ENCODE measurements at regions not wholly inside any gene's neighbourhood (a gene's known extent, or its start where the extent isn't known, plus 50 kb on each side); places are given as distances from the start of the nearest gene placed in this dataset.

DNA sequence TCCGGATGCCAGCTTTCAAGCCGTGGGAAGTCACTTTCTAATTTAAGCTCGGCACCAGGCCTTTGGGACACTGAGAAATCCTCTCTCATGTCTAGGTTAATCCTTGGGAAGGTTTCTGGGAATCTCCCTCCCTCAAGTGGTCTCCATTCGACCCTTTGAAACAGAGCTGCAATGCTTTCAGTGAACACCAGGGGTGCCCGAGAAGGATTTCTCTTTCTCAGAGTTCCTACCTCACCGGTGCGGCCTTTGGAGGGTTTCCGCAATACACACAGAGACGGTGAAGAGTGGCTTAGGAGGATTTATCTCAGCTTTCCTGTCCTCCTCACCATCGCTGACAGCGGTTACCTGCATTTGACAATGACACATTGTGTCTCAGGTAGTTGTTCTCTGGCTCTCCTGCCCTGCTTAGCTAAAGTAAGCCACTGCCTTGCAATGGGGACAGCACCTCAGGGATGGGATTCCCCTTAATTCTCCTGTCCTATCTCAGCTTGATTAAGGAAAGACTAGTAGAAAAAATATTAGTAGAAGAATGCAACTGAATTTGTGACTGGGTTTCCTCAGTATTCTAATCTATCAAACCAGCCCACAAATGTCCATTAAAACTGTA lies 180.6 kb downstream of the GABRG2 start:
- TF ChIP-seq, protein P1, sequence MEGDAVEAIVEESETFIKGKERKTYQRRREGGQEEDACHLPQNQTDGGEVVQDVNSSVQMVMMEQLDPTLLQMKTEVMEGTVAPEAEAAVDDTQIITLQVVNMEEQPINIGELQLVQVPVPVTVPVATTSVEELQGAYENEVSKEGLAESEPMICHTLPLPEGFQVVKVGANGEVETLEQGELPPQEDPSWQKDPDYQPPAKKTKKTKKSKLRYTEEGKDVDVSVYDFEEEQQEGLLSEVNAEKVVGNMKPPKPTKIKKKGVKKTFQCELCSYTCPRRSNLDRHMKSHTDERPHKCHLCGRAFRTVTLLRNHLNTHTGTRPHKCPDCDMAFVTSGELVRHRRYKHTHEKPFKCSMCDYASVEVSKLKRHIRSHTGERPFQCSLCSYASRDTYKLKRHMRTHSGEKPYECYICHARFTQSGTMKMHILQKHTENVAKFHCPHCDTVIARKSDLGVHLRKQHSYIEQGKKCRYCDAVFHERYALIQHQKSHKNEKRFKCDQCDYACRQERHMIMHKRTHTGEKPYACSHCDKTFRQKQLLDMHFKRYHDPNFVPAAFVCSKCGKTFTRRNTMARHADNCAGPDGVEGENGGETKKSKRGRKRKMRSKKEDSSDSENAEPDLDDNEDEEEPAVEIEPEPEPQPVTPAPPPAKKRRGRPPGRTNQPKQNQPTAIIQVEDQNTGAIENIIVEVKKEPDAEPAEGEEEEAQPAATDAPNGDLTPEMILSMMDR (IDR thresholded peaks at IDR 0.05; ENCODE audit: poor library complexity, severe bottlenecking) = no peak
- TF ChIP-seq RAD21 (conservative IDR thresholded peaks at IDR 0.05) = no peak
- TF ChIP-seq, protein P2, sequence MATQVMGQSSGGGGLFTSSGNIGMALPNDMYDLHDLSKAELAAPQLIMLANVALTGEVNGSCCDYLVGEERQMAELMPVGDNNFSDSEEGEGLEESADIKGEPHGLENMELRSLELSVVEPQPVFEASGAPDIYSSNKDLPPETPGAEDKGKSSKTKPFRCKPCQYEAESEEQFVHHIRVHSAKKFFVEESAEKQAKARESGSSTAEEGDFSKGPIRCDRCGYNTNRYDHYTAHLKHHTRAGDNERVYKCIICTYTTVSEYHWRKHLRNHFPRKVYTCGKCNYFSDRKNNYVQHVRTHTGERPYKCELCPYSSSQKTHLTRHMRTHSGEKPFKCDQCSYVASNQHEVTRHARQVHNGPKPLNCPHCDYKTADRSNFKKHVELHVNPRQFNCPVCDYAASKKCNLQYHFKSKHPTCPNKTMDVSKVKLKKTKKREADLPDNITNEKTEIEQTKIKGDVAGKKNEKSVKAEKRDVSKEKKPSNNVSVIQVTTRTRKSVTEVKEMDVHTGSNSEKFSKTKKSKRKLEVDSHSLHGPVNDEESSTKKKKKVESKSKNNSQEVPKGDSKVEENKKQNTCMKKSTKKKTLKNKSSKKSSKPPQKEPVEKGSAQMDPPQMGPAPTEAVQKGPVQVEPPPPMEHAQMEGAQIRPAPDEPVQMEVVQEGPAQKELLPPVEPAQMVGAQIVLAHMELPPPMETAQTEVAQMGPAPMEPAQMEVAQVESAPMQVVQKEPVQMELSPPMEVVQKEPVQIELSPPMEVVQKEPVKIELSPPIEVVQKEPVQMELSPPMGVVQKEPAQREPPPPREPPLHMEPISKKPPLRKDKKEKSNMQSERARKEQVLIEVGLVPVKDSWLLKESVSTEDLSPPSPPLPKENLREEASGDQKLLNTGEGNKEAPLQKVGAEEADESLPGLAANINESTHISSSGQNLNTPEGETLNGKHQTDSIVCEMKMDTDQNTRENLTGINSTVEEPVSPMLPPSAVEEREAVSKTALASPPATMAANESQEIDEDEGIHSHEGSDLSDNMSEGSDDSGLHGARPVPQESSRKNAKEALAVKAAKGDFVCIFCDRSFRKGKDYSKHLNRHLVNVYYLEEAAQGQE (IDR thresholded peaks at IDR 0.05; ENCODE audit: borderline replicate concordance) = no peak
- no peak for TF ChIP-seq SMC3 (conservative IDR thresholded peaks at IDR 0.05; ENCODE audit: poor library complexity)
- TF ChIP-seq POLR2AphosphoS5 (IDR thresholded peaks at IDR 0.05) = no peak
- no peak for TF ChIP-seq EP300 (conservative IDR thresholded peaks at IDR 0.05; ENCODE audit: poor library complexity, severe bottlenecking)
- TF ChIP-seq EZH2 (IDR thresholded peaks at IDR 0.05; ENCODE audit: borderline replicate concordance, insufficient read depth, low read length, poor library complexity, severe bottlenecking) = no peak

Measured in neural cell (in vitro differentiated cells).